ENCODE measurements at regions not wholly inside any gene's neighbourhood (a gene's known extent, or its start where the extent isn't known, plus 50 kb on each side); places are given as distances from the start of the nearest gene placed in this dataset.

GRCh38 chr6:18551228-18551627 is 164.1 kb downstream of the RNF144B start:
- Histone ChIP-seq H3K27ac (ENCODE audit: poor library complexity, severe bottlenecking) (no peak overlapping the region), H3K9me3 (ENCODE audit: severe bottlenecking) (no peaks in the 10 kb centered on the region), H3K36me3 (ENCODE audit: low read depth) (no peaks in the 10 kb centered on the region), H3K4me1 (ENCODE audit: insufficient read depth, poor library complexity, severe bottlenecking) (no peaks in the 10 kb centered on the region), H3K27me3 (ENCODE audit: insufficient read depth, poor library complexity, severe bottlenecking) (no peaks in the 10 kb centered on the region), H3K4me3 (ENCODE audit: severe bottlenecking) (no peak overlapping the region)
- DNase-seq (ENCODE audit: low spot score) (no peak), ATAC-seq (ENCODE audit: low read depth) (peak; percentile 72)
- no peak for TF ChIP-seq CTCF (IDR thresholded peaks at IDR 0.05; ENCODE audit: poor library complexity, severe bottlenecking)

GRCh38 chr6:18555750-18556149 is 168.6 kb downstream of the RNF144B start:
- no peak for TF ChIP-seq CTCF (IDR thresholded peaks at IDR 0.05; ENCODE audit: poor library complexity, severe bottlenecking)
- Histone ChIP-seq H3K27me3 (ENCODE audit: insufficient read depth, poor library complexity, severe bottlenecking) (no peaks in the 10 kb centered on the region), H3K36me3 (ENCODE audit: low read depth) (no peaks in the 10 kb centered on the region), H3K4me3 (ENCODE audit: severe bottlenecking) (no peak overlapping the region), H3K9me3 (ENCODE audit: severe bottlenecking) (peaks cover 2% of the 10 kb centered on the region), H3K4me1 (ENCODE audit: insufficient read depth, poor library complexity, severe bottlenecking) (no peaks in the 10 kb centered on the region), H3K27ac (ENCODE audit: poor library complexity, severe bottlenecking) (no peak overlapping the region)
- no peak for DNase-seq (ENCODE audit: low spot score)
- no peak for ATAC-seq (ENCODE audit: low read depth)

- no peak for ATAC-seq (ENCODE audit: low read depth)
- peaks cover 3% of the 10 kb centered on the region for H3K27me3 ChIP-seq (ENCODE audit: insufficient read depth, poor library complexity, severe bottlenecking)
- peaks cover 2% of the 10 kb centered on the region for H3K9me3 ChIP-seq (ENCODE audit: severe bottlenecking)
- no peak overlapping the region for H3K27ac ChIP-seq (ENCODE audit: poor library complexity, severe bottlenecking)
- no peak for DNase-seq (ENCODE audit: low spot score)
- no peak for TF ChIP-seq CTCF (IDR thresholded peaks at IDR 0.05; ENCODE audit: poor library complexity, severe bottlenecking)
- H3K4me3 ChIP-seq (ENCODE audit: severe bottlenecking) = no peak overlapping the region
- no peaks in the 10 kb centered on the region for H3K4me1 ChIP-seq (ENCODE audit: insufficient read depth, poor library complexity, severe bottlenecking)
- H3K36me3 ChIP-seq (ENCODE audit: low read depth) = no peaks in the 10 kb centered on the region
Observed at GRCh38 chr6:18561037-18561750, 174.0 kb downstream of the RNF144B start.

GRCh38 chr6:18562726-18563125 is 175.6 kb downstream of the RNF144B start:
- no peak for ATAC-seq (ENCODE audit: low read depth)
- Histone ChIP-seq H3K4me1 (ENCODE audit: insufficient read depth, poor library complexity, severe bottlenecking) (no peaks in the 10 kb centered on the region), H3K4me3 (ENCODE audit: severe bottlenecking) (no peak overlapping the region), H3K27me3 (ENCODE audit: insufficient read depth, poor library complexity, severe bottlenecking) (peaks cover 3% of the 10 kb centered on the region), H3K27ac (ENCODE audit: poor library complexity, severe bottlenecking) (no peak overlapping the region), H3K9me3 (ENCODE audit: severe bottlenecking) (peaks cover 2% of the 10 kb centered on the region), H3K36me3 (ENCODE audit: low read depth) (no peaks in the 10 kb centered on the region)
- TF ChIP-seq CTCF (IDR thresholded peaks at IDR 0.05; ENCODE audit: poor library complexity, severe bottlenecking) = no peak
- no peak for DNase-seq (ENCODE audit: low spot score)

- H3K27me3 ChIP-seq (ENCODE audit: insufficient read depth, poor library complexity, severe bottlenecking) = peaks cover 3% of the 10 kb centered on the region
- DNase-seq (ENCODE audit: low spot score) (no peak), ATAC-seq (ENCODE audit: low read depth) (no peak)
- H3K4me3 ChIP-seq (ENCODE audit: severe bottlenecking) = no peak overlapping the region
- H3K36me3 ChIP-seq (ENCODE audit: low read depth) = no peaks in the 10 kb centered on the region
- H3K9me3 ChIP-seq (ENCODE audit: severe bottlenecking) = peaks cover 2% of the 10 kb centered on the region
- no peak for TF ChIP-seq CTCF (IDR thresholded peaks at IDR 0.05; ENCODE audit: poor library complexity, severe bottlenecking)
- no peaks in the 10 kb centered on the region for H3K4me1 ChIP-seq (ENCODE audit: insufficient read depth, poor library complexity, severe bottlenecking)
- no peak overlapping the region for H3K27ac ChIP-seq (ENCODE audit: poor library complexity, severe bottlenecking)
Observed at GRCh38 chr6:18564775-18565174, 177.6 kb downstream of the RNF144B start.

Data from RWPE2 (cell line).